HG03025 (cell line): ENCODE measurements at regions not wholly inside any gene's neighbourhood (a gene's known extent, or its start where the extent isn't known, plus 50 kb on each side); places are given as distances from the start of the nearest gene placed in this dataset.
"Not testable (repeated sequence)": the region's sequence is repeated elsewhere in the genome, so short reads cannot be mapped to it uniquely, and the experiment has no call there.

Source experiments
- ATAC-seq: cut with Tn5 transposase; IDR thresholded peaks from one replicate; pipeline ENCODE4 v1.9.1; 2021; ENCODE audit warnings: mild to moderate bottlenecking, moderate library complexity; ENCODE audit not compliant: unreplicated experiment, low FRiP score

DNA sequence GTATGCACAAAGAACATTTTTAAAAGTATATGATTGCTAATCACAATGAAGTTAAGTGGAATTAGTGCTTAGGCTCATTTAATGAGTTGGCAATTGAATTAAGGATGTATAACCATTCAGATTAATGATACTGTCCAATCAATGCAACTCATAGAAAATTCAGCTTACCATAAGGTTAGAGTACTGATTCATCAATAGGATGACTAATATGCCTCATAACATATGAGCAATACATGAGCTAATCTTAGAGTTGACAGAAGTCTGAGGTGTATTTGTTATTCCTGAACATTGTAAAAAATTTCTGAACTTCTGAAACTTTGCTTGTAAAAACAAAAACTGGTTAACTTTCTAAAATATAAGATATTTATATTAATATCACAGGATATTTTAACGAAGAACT is 118.3 kb upstream of the NETO1 start:
- ATAC-seq, result no peak

- no peak for ATAC-seq
These were observed 117.9 kb upstream of the NETO1 start for GRCh38 chr18:72985686-72986085.

GRCh38 chr18:72984290-72984689 is 116.5 kb upstream of the NETO1 start:
- no peak for ATAC-seq

- no peak for ATAC-seq
These were observed 106.1 kb upstream of the NETO1 start for GRCh38 chr18:72973841-72974240.

DNA sequence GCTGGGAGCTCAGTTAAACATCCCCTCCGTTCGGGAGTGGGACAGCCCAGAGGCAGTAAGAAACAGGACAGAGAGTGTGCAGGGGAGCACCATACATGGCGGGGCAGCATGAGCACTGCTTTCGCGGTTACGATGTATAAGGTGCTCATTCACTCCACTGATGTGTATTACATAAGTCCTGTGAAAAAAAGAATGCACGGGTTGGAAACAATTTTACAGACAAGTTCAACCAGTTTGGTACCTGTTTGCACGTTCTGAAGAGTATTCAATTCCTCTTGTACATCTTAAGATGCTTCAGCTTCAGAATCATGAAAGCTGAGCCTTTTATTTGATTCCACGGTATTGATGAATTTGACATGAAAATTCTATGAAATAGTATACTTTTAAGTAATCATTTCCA is 97.8 kb upstream of the NETO1 start:
- no peak for ATAC-seq

GRCh38 chr18:72958195-72958594 is 90.4 kb upstream of the NETO1 start:
- ATAC-seq, result not testable (repeated sequence)

DNA sequence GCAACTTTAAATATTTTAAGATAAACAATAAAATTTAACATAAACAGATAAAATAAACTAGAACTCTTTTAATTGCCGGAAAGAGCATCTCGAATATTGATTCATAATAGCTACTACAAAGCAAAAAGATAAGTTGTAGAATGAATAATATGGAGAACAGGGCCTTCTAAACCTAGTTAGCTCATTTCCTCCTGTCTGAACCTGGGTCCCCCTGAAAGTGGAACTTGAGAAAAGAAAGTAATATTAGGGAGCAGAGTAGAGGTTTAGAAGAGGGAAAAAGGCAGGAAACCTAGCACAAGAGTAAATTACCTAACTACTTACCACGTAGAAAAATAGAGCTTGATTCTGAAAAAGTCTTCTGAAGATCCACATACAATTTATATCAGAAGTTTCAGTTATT is 80.7 kb upstream of the NETO1 start:
- no peak for ATAC-seq

DNA sequence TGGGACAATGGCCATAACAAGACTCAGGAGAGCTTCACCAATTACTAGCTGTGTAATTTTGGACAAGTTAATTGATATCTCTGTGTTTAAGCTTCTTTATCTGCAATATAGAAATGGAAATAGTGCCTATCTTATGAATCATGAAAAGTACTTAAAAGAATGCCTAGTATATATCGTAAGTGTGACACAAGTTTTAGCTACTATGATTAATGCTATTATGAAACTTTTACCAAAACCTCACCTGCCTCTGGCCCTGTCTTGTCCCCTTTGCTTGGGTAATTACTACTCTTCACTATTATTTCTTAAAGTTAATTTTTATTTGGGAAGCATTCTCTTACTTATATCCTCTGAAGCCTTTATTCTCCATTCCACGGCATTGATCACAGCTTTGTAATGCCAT is 75.0 kb upstream of the NETO1 start:
- ATAC-seq, result no peak

GRCh38 chr18:72940986-72941385 is 73.2 kb upstream of the NETO1 start:
- no peak for ATAC-seq

- ATAC-seq, result no peak
These were observed 72.7 kb upstream of the NETO1 start for GRCh38 chr18:72940509-72940908.

DNA sequence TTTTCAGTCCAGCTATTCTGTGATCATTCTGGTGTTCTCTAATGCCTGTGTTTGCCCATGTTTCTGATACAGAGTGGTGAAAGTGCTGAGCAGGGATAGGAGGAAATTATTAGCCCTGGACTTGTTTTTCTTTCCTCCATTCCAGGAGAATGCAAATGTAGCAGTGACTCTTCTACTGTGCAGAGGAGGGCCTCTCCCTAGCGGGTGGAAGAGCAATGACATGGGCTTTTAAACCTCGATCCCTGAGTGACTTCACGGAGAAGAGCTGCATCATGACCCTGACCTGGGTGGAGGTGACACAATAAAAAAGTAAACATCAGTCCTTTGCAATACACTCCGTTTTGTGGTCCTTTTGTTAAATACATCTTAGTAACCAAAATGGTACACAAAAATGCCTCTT is 68.0 kb upstream of the NETO1 start:
- ATAC-seq, result no peak

DNA sequence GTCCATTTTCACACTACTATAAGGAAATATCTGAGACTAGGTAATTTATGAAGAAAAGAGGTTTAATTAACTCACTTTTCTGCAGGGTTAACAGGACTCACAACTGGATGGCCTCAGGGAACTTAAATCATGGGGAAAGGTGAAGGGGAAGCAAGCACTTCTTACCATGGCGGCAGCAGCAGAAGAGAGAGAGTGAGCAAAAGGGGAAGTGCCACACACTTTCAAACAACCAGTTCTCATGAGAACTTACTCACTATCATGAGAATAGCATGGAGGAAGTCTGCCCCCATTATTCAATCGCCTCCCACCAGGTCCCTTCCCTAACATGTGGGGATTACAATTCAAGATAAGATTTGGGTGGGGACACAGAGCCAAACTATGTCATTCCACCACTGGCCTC is 55.1 kb upstream of the NETO1 start:
- no peak for ATAC-seq
